Tibial nerve (tissue), 4 donors: ENCODE measurements at regions not wholly inside any gene's neighbourhood (a gene's known extent, or its start where the extent isn't known, plus 50 kb on each side); places are given as distances from the start of the nearest gene placed in this dataset.

Experiments used
- CTCF ChIP-seq, 5 experiments: fragments of 200-600 bp in 3 of 5; fragments of 450-650 bp in 2 of 5; sonication (generic) in 3 of 5; IDR thresholded peaks; one replicate each; pipeline ENCODE4 v1.5.1; 2016 to 2019; ENCODE audit warnings: antibody characterized with exemption in 5 of 5, mild to moderate bottlenecking in 3 of 5, moderate library complexity in 2 of 5
- EP300 ChIP-seq, 2 donors: sonication (generic); formaldehyde crosslinking; IDR thresholded peaks; one replicate each; pipeline ENCODE4 v1.6.1; 2017; ENCODE audit warnings: antibody characterized with exemption in 2 of 2, mild to moderate bottlenecking in 1 of 2
- POLR2A ChIP-seq, 2 donors: fragments of 450-650 bp; IDR thresholded peaks; one replicate each; pipeline ENCODE4 v1.6.1; 2017; ENCODE audit warnings: antibody characterized with exemption in 2 of 2, mild to moderate bottlenecking in 2 of 2, moderate library complexity in 2 of 2

GRCh38 chr12:85609778-85610177 is 226.4 kb downstream of the RASSF9 start:
- TF ChIP-seq POLR2A (IDR thresholded peaks at IDR 0.05) (no peak), CTCF (IDR thresholded peaks at IDR 0.05) (no peak), EP300 (IDR thresholded peaks at IDR 0.05) (no peak)
